ENCODE measurements at regions not wholly inside any gene's neighbourhood (a gene's known extent, or its start where the extent isn't known, plus 50 kb on each side); places are given as distances from the start of the nearest gene placed in this dataset.

GRCh38 chr2:48852938-48853337 lies 97.4 kb upstream of the LHCGR start:
- no peaks in the 10 kb centered on the region for H3K9me3 ChIP-seq (ENCODE audit: control insufficient read depth, low read length)
- H3K27ac ChIP-seq (ENCODE audit: low read length), result no peak overlapping the region
- DNase-seq (no peak), ATAC-seq (no peak)
- intact Hi-C loops (cut with DNase I), result no loop called here
- 71% methylated on average over 1 of the region's 1 CpG for WGBS
- H3K27me3 ChIP-seq (ENCODE audit: control insufficient read depth, insufficient read depth), result no peaks in the 10 kb centered on the region
- no peaks in the 10 kb centered on the region for H3K4me1 ChIP-seq (ENCODE audit: control insufficient read depth, insufficient read depth, low read length)
- H3K4me3 ChIP-seq (ENCODE audit: low read length), result no peak overlapping the region

DNA sequence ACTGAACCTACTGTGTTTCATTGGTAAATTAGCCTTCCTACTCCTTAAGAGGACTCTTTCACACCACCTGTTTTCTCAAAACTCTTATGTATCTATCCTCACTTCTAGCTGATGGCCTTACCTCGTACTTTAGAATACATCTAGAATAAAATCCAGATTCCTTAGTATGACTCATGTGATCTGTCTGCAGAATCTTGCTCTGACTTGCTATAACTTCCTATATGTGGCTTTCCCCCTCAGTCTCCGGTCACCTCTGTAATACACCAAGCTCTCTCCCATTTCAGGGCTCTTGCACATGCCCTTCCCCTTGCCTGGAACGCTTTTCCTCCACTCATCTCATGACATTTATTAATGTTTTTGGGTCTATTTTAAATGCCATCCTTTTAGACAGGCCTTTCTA lies 95.6 kb upstream of the LHCGR start:
- Histone ChIP-seq H3K27me3 (ENCODE audit: control insufficient read depth, insufficient read depth) (no peaks in the 10 kb centered on the region), H3K4me3 (ENCODE audit: low read length) (no peak overlapping the region), H3K9me3 (ENCODE audit: control insufficient read depth, low read length) (peaks cover 2% of the 10 kb centered on the region), H3K27ac (ENCODE audit: low read length) (no peak overlapping the region), H3K4me1 (ENCODE audit: control insufficient read depth, insufficient read depth, low read length) (no peaks in the 10 kb centered on the region)
- ATAC-seq (no peak), DNase-seq (no peak)
- 83% methylated on average over 3 of the region's 3 CpGs for WGBS
- intact Hi-C loops (cut with DNase I), result no loop called here

GRCh38 chr2:48849770-48850169 lies 94.2 kb upstream of the LHCGR start:
- no peak for ATAC-seq
- WGBS, result 73% methylated on average over 5 of the region's 5 CpGs

DNA sequence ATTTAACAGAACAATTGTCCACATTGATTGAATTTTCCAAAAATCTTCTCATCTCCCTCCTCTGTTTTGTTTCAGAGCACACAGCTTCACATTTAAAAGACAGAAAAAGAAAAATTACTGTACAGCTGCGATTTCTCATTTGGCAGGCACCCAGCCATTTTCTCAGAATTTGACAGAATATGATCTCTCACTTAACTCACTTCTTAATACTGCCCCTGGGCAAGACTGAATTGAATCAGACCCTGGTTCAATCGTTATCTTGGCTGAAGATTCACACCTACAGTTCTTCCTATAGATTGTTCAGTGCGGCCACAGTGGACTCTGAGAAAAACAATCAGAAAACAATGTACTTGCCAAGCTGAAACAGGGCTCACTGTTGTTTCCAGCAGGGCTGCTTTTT lies 90.2 kb upstream of the LHCGR start:
- Histone ChIP-seq H3K9me3 (ENCODE audit: control insufficient read depth, low read length) (peaks cover 2% of the 10 kb centered on the region), H3K4me3 (ENCODE audit: low read length) (no peak overlapping the region), H3K27ac (ENCODE audit: low read length) (no peak overlapping the region), H3K27me3 (ENCODE audit: control insufficient read depth, insufficient read depth) (no peaks in the 10 kb centered on the region), H3K4me1 (ENCODE audit: control insufficient read depth, insufficient read depth, low read length) (no peaks in the 10 kb centered on the region)
- intact Hi-C loops (cut with DNase I), result no loop called here
- WGBS, result 37% methylated on average over 3 of the region's 3 CpGs
- DNase-seq (no peak), ATAC-seq (no peak)

More at GRCh38 chr2:48849770-48850169, 94.2 kb upstream of the LHCGR start:
- no peak overlapping the region for H3K4me3 ChIP-seq (ENCODE audit: low read length)
- H3K27ac ChIP-seq (ENCODE audit: low read length), result no peak overlapping the region
- intact Hi-C loops (cut with DNase I), result no loop called here
- H3K27me3 ChIP-seq (ENCODE audit: control insufficient read depth, insufficient read depth), result no peaks in the 10 kb centered on the region
- DNase-seq, result no peak
- H3K4me1 ChIP-seq (ENCODE audit: control insufficient read depth, insufficient read depth, low read length), result no peaks in the 10 kb centered on the region
- H3K9me3 ChIP-seq (ENCODE audit: control insufficient read depth, low read length), result peaks cover 2% of the 10 kb centered on the region

DNA sequence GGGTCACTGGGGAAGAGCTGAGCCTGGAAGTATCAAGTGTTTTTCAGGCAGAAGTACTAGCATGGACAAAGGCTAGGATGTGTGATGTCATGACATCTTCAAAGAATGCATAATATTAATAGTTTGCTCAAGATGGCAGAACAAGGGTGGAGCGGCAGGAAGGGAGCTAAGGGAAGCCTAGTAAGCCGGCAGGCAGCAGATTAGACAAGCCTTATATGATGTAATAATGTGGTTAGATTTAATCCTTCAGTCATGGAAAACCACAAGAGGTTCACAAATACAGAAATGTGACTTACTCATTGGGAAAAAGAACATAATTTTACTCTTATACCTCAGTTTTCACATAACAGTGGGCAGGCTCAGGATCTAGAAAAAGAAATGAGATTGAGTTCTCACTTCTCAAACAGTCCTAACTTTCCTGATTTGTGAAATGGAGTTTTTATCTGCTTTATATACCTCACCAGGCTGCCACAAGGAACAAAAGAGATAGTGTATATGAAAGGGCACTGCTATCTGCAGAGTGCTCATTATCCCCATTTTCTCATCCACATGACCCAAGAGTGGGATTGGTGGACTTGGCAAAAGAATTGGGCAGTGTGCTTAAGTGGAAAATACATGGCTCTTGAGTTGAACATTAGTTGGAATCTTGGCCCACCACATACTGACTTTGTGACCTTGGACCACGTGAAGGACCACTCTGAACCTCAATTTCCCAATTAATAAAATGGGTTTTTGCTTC lies 89.1 kb upstream of the LHCGR start:
- H3K27ac ChIP-seq (ENCODE audit: low read length), result no peak overlapping the region
- no peak overlapping the region for H3K4me3 ChIP-seq (ENCODE audit: low read length)
- WGBS, result 51% methylated on average over 3 of the region's 3 CpGs
- H3K27me3 ChIP-seq (ENCODE audit: control insufficient read depth, insufficient read depth), result no peaks in the 10 kb centered on the region
- H3K4me1 ChIP-seq (ENCODE audit: control insufficient read depth, insufficient read depth, low read length), result no peaks in the 10 kb centered on the region
- ATAC-seq, result no peak
- intact Hi-C loops (cut with DNase I), result no loop called here
- peaks cover 2% of the 10 kb centered on the region for H3K9me3 ChIP-seq (ENCODE audit: control insufficient read depth, low read length)
- no peak for DNase-seq

DNA sequence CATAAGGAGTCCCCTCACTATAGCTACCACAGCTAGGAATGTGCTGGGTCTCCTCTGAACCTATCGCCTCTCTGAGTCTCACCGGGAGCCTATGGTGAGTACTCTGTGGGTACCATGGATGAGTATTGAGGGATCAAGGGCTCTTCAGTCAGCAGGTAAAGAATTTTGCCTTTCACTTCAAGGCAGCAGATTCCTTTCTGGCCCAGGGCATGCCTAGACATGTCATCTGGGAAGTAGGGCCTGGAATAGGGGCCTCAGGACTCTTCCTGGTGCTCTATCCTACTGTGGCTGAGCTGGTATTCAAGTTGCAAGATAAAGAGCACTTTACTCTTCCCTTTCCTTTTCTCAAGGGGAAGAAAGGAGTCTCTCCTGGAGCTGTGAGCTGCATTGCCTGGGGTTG lies 85.6 kb upstream of the LHCGR start:
- Histone ChIP-seq H3K9me3 (ENCODE audit: control insufficient read depth, low read length) (no peaks in the 10 kb centered on the region), H3K27ac (ENCODE audit: low read length) (no peak overlapping the region), H3K27me3 (ENCODE audit: control insufficient read depth, insufficient read depth) (no peaks in the 10 kb centered on the region), H3K4me1 (ENCODE audit: control insufficient read depth, insufficient read depth, low read length) (no peaks in the 10 kb centered on the region), H3K4me3 (ENCODE audit: low read length) (no peak overlapping the region)
- 96% methylated on average over 2 of the region's 2 CpGs for WGBS
- intact Hi-C loops (cut with DNase I), result no loop called here
- DNase-seq (no peak), ATAC-seq (no peak)

DNA sequence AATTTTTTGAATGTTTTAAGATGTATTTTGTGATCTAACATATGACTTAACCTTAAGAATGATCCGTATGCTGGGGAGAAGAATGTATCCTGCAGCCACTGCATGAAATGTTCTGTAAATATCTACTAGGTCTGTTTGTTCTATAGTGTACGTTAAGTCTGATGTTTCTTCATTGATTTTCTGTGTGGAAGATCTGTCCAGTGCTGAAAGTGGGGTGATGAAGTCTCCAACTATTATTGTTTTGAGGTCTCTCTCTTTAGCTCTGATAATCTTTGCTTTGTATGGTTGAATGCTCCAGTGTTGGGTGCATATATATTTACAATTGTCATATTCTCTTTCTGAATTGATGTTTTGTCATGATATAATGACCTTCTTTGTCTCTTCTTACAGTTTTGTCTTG lies 82.5 kb upstream of the LHCGR start:
- Histone ChIP-seq H3K4me1 (ENCODE audit: control insufficient read depth, insufficient read depth, low read length) (no peaks in the 10 kb centered on the region), H3K4me3 (ENCODE audit: low read length) (no peak overlapping the region), H3K9me3 (ENCODE audit: control insufficient read depth, low read length) (no peaks in the 10 kb centered on the region), H3K27me3 (ENCODE audit: control insufficient read depth, insufficient read depth) (no peaks in the 10 kb centered on the region), H3K27ac (ENCODE audit: low read length) (no peak overlapping the region)
- WGBS, result 48% methylated on average over 2 of the region's 2 CpGs
- no peak for DNase-seq
- no peak for ATAC-seq
- intact Hi-C loops (cut with DNase I), result no loop called here

GRCh38 chr2:48829569-48829968 lies 74.0 kb upstream of the LHCGR start:
- intact Hi-C loops (cut with DNase I), result no loop called here
- Histone ChIP-seq H3K27ac (ENCODE audit: low read length) (no peak overlapping the region), H3K4me3 (ENCODE audit: low read length) (no peak overlapping the region), H3K27me3 (ENCODE audit: control insufficient read depth, insufficient read depth) (no peaks in the 10 kb centered on the region), H3K4me1 (ENCODE audit: control insufficient read depth, insufficient read depth, low read length) (no peaks in the 10 kb centered on the region), H3K9me3 (ENCODE audit: control insufficient read depth, low read length) (no peaks in the 10 kb centered on the region)
- ATAC-seq, result no peak
- DNase-seq, result no peak

GRCh38 chr2:48829036-48829435 lies 73.5 kb upstream of the LHCGR start:
- no peak for ATAC-seq
- no peak overlapping the region for H3K4me3 ChIP-seq (ENCODE audit: low read length)
- DNase-seq, result no peak
- H3K27ac ChIP-seq (ENCODE audit: low read length), result no peak overlapping the region
- intact Hi-C loops (cut with DNase I), result no loop called here
- H3K9me3 ChIP-seq (ENCODE audit: control insufficient read depth, low read length), result no peaks in the 10 kb centered on the region
- no peaks in the 10 kb centered on the region for H3K27me3 ChIP-seq (ENCODE audit: control insufficient read depth, insufficient read depth)
- no peaks in the 10 kb centered on the region for H3K4me1 ChIP-seq (ENCODE audit: control insufficient read depth, insufficient read depth, low read length)

- no peak for ATAC-seq
- intact Hi-C loops (cut with DNase I), result no loop called here
- no peaks in the 10 kb centered on the region for H3K9me3 ChIP-seq (ENCODE audit: control insufficient read depth, low read length)
These were observed 71.5 kb upstream of the LHCGR start for GRCh38 chr2:48826986-48827385.

DNA sequence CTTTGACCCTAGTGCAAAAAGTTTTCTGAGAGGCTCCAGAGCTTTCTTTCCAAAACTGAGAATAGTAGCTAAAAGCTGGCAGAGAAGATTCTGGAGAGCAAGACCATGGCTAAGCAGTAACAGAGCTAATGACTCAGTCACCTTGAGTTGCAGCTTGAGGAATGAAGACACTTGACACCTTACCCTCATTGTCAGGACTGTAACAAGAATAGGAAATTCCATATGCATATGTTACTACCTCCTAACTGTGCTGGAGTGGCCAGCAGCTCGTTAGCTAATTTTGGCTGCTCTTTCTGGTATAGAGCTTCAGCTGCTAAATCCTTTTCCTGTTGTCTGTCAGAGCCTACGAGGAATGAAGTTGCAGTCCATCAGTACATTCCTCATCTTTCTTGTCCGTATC lies 68.6 kb upstream of the LHCGR start:
- intact Hi-C loops (cut with DNase I), result no loop called here
- Histone ChIP-seq H3K9me3 (ENCODE audit: control insufficient read depth, low read length) (no peaks in the 10 kb centered on the region), H3K4me1 (ENCODE audit: control insufficient read depth, insufficient read depth, low read length) (no peaks in the 10 kb centered on the region), H3K27me3 (ENCODE audit: control insufficient read depth, insufficient read depth) (no peaks in the 10 kb centered on the region), H3K27ac (ENCODE audit: low read length) (no peak overlapping the region), H3K4me3 (ENCODE audit: low read length) (no peak overlapping the region)
- DNase-seq (no peak), ATAC-seq (no peak)
- 53% methylated on average over 3 of the region's 3 CpGs for WGBS

More at GRCh38 chr2:48826986-48827385, 71.5 kb upstream of the LHCGR start:
- DNase-seq, result no peak
- Histone ChIP-seq H3K27me3 (ENCODE audit: control insufficient read depth, insufficient read depth) (no peaks in the 10 kb centered on the region), H3K4me3 (ENCODE audit: low read length) (no peak overlapping the region), H3K4me1 (ENCODE audit: control insufficient read depth, insufficient read depth, low read length) (no peaks in the 10 kb centered on the region), H3K27ac (ENCODE audit: low read length) (no peak overlapping the region)
- 75% methylated on average over 4 of the region's 4 CpGs for WGBS

DNA sequence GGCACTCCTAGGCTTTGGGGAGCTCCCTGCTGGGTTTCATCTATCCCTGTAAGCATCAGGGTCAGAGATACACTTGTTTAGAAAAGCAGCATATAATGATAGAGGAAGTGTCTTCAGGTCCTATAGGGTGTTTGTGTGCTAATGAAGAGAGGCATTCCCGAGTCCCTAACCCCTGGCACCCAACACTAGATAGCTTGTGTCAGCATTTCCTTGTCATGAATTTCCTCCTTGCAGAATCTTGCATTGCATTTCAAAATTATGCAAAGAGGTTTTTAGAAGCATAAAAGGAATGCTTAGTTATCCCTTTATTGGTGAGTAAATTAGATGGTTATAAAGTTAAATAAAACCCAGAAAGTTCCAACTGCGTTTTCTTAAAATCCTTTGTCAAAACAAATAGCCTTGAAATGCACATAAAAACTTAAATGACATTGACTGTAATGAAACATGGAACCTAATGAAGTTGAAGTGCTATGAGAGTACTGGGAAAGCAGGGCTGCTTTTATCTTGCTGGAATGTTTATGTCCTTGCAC lies 63.7 kb upstream of the LHCGR start:
- Histone ChIP-seq H3K4me1 (ENCODE audit: control insufficient read depth, insufficient read depth, low read length) (no peaks in the 10 kb centered on the region), H3K27me3 (ENCODE audit: control insufficient read depth, insufficient read depth) (no peaks in the 10 kb centered on the region), H3K9me3 (ENCODE audit: control insufficient read depth, low read length) (no peaks in the 10 kb centered on the region), H3K27ac (ENCODE audit: low read length) (no peak overlapping the region), H3K4me3 (ENCODE audit: low read length) (no peak overlapping the region)
- 46% methylated on average over 2 of the region's 2 CpGs for WGBS
- no peak for ATAC-seq
- intact Hi-C loops (cut with DNase I), result no loop called here
- no peak for DNase-seq
